DOHH2 (cell line): ENCODE measurements at regions not wholly inside any gene's neighbourhood (a gene's known extent, or its start where the extent isn't known, plus 50 kb on each side); places are given as distances from the start of the nearest gene placed in this dataset.

Source experiments
- CTCF ChIP-seq: fragments of 200-600 bp; sonication (generic); IDR thresholded peaks from one replicate; pipeline ENCODE4 v1.5.1; 2014; ENCODE audit warnings: antibody characterized with exemption, mild to moderate bottlenecking, low read depth, low read length; ENCODE audit not compliant: poor library complexity, severe bottlenecking
- EZH2phosphoT487 ChIP-seq: fragments of 200-600 bp; sonication (generic); IDR thresholded peaks from 2 replicates; pipeline ENCODE4 v1.6.1; 2017; ENCODE audit warnings: borderline replicate concordance, mild to moderate bottlenecking, antibody characterized with exemption, low read length, moderate library complexity, mixed read lengths

DNA sequence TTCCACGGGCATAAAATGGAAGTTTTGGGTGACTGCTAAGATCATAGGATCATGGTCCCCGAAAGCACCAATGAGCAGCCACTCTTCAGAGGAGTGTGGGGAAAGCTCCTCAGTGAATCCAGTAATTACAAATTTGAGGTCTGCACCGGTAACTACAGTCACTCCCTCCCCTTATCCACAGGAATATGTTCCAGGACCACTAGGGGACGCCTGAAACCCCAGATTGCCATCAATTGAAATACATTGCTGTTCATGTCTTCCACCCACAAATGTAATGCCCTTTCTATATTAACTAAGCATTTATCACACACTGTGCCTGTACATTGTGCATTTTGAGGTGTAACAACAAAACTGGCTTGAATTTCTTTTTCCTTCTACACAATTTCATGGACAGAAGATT lies 447.9 kb upstream of the PFKP start:
- TF ChIP-seq CTCF (peak; percentile 58), EZH2phosphoT487 (no peak)
